SKM-1 (cell line): ENCODE measurements at regions not wholly inside any gene's neighbourhood (a gene's known extent, or its start where the extent isn't known, plus 50 kb on each side); places are given as distances from the start of the nearest gene placed in this dataset.

ENCODE experiments used
- DNase-seq: peaks from one replicate; lab custom pipeline; 2025; ENCODE audit not compliant: unreplicated experiment; lab: John Stamatoyannopoulos, UW

DNA sequence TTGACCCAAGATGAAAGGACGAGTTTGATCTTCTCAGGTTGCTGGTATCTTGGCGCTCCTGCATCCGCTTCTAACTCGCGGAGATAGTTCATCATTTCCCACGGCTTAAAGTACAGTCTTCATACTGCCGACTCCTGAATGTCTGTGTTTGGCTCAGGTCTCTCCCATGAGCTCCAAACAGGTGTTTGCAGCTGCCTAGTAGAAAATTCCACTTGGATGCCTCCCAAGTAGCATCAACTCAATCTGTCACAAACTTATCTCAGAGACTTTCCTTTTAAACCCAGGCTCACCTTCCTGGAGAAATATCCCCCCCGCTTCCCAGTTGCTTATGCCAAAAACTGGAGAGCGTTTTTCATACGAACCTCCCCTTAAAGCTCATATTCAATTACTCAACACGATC lies 986.5 kb downstream of the TBC1D22A start:
- no peak for DNase-seq

DNA sequence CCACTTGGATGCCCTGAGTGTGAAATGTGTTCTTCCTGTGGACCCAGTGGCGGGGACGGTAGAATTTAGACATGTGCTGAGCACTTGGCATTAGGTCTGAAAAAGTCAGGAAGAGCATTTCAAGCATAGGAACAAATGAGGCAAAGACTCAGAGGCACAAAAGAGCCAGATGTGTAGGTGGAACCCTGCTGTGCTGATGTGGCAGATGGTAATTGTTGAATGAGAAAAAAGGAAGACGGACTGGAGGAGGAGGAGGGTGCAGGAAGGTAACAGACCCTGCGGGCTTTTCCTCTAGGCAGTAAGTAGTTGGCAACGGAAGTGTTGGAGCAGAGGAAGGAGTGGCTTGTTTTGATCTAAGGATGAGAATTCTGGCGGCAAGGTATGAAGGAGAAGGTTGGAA lies 985.8 kb downstream of the TBC1D22A start:
- no peak for DNase-seq

DNA sequence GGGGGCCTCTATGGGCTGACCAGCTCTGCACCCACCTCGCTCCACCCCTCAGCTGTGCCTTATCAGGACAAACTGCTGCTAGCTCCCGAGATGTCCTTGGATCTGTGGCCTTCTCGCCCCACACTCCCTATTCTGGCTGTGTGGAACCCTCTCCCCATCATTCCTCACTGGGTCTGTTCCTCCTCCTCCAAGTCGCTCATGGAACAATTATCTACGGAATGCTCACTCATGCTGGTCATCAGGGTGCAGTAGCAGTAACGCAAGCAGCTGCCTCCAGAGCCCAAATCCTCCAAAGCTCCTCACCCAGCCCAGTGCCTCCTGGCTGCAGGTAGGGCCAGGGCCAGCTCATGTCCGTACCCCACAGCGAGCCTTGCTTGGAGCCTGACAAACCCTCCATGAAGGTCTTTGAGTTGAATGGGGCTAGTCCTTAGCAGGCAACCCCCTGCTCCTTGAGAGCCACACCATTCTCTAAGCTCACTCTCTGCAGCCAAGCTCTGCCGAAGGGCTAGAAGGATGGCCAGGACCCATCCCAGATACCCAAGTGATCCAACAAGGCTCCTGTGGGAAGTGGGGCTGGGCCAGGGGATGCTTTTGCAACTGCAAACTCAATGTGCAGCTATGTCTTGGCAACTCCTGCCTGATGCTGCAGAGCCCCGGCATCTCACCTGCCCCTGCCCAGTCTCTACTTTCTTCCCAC lies 977.8 kb downstream of the TBC1D22A start:
- no peak for DNase-seq

DNA sequence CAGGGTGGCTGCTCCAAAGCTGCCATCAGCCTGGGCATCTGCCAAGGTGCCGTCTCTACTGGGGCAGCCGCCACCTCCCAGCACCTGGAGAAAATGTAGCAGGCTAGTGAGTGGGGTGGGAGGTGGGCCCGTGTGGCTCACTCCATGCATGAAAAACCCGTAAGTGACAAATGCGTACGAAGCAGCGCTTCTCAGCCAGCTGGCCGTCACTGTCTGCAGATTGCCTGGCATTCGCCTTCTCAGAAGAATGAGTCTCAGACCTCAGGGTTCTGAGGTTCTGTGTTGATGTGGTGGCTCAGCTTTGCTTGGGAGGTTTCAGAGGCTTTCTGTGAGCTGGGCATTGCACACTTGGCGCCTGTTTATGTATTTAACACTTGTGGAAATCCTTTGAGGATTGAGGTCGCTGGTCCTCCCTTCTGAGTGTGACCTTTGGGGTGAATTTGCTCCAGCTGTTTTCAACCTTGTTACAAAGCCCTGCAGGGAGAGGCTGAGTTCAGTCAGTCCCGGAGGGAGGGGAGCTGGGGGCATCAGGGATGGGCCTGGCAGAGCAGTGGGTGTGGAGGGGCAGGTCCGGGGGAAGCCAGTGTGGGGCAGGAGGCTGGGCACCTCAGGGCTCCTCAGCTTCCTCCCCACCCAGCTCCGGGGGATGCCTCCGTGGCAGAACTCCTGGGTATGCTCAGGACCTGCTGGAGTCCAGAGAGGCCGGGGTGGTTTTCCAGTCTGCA lies 977.0 kb downstream of the TBC1D22A start:
- DNase-seq = no peak

DNA sequence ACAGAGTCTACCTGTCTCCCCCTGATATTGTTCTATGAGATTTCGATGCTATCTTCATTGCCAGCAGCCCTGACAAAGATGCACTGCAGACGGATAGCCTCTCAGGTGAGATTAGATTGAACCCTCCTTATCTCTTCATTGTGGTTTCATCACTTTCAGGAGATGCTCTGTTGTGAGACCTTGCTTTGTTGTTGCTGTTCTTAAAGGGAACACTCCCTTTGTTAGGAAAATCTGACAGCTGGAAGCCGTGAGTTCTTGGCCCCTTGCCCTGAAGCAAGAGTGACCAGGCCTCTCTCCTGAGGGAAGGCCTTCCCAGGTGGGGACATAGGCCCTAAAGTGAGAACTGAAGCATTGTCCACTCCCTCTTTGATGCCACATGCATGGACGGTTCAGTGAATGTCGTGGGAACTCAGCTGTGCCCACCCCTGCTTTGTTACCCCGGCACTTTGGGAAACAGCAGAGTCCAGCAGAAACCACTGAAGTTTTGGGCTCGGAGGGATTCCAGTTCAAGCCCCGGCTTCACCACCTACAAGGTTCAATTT lies 976.1 kb downstream of the TBC1D22A start:
- no peak for DNase-seq

DNA sequence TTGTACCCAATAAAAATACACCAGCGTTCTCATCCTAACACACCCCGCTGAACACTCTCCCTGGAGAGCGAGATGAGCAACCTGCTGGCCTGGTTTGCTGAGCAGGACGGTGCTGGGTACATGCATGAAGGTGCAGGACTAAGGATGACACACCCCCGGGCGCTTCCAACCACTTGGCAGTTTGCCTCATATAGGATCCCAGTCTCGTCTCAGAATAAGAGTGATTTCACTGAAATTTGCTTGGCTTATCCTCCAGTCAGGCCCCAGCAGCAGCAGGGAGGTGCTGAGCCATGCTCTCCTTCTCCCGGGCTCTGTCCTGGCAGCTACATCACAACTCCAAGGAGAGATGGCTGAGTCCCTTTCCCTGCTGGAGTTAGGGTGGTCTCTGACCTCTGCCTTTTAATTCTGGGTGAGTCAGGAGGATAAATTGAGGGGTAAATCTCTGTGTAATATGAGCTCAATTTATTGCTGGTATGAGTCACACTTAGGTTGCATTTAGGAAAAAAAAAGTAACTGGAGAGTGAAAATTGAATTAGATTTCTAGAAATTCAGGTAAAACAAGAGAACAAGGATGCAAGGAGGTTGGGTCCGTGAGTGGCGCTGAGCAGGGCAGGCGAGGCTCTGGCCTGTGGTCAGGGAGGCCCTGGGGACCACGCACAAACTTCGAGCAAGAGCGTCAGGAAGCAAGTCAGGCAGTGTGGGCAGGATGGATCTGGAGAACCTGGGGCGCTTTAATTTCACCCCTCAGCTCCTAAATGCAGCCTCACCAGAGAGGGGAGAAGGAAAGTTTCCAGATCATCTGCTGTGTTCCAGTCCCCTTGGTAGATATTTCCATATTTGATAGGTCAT lies 974.0 kb downstream of the TBC1D22A start:
- DNase-seq = no peak

DNA sequence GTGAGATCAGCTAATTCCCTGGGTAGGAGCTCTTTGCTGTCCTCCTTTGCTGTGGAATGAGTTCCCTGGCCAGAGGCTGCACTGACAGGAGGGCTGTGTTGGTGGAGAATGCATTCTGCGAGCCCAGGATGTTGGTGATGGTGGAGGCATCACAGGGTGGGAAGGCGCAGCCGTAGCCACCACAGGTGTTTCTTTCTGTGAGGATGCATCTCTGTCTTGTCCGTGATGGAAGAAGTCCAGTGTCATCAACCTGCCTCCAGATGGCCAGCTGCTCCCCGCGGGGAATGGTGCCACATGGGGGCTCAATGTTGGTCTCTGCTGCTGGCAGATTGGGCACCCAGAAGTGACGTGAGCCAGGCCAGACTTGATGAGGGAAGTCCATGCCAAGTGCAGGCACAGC lies 972.1 kb downstream of the TBC1D22A start:
- no peak for DNase-seq

DNA sequence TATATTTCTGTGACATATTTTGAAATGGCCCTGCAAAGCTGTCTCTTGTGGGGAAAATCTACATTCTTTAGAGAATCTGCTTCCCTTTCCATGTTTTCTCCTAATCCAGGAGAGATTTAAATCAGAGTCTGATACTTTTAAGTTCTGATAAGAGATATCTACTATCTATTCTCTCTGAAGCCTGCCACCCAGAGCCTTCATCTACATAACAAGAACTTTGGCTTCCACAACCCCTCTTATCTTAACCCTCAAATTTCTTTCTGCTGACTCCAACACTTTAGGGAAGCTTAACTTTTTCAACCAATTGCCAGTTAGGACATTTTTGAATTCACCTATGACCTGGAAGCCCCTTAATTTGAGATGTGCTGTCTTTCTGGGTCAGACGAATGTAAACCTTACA lies 965.2 kb downstream of the TBC1D22A start:
- no peak for DNase-seq

DNA sequence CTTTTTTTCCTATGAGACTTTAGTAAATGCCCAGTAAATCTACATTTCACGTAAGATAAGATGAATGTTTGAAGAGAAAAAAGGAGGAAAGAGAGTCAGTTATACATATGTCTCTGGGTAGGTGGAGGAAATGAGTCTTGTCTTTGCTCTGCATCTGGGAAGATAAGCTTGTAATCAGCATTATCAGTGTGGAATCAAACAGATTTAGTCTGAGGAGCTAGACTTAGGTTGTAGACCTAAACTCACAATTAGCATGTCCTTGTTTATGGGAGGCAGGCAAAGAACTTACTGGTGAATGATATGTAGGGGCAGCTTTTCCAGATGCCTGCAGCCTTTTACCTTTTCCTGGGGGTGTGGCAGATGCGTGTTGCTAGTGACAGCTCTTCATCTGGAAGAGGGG lies 962.3 kb downstream of the TBC1D22A start:
- DNase-seq = no peak

DNA sequence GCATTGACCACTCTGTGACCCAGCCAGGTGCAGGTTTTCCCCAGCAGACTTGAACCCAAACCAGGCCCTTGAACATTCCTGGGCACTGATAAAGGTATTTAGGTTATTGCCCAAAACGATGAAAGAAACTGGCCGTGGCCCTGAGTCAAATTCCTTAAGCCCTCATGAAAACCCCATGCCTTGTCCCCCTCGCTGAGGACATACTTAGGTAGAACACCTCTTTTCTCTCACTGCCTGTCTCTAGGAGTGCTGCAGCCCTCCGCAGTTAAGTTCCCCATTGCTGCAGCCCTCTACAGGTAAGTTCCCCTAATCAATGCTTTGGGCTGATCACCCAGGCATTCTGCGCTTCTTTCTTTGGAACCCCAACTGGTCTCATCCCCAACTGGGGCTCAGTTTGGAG lies 961.6 kb downstream of the TBC1D22A start:
- no peak for DNase-seq

DNA sequence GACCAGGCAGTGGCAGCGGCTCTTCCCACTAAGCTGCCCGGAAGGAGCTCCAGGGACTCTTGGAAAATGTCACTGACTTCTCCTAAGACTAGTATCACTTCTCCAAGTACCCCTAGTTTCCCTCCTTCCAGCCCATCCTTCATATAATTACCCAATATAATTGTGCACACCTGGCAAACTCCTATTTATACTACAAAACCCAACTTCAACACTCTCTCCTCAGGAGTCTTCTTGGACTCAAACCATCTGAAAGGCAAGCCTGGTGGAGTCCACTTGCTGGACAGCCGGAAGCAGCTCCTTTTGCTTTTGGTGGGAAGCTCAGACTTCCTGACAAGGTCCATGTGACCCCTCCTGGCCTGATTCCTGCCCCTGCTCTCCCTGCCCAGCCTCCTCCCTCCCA lies 955.9 kb downstream of the TBC1D22A start:
- no peak for DNase-seq

DNA sequence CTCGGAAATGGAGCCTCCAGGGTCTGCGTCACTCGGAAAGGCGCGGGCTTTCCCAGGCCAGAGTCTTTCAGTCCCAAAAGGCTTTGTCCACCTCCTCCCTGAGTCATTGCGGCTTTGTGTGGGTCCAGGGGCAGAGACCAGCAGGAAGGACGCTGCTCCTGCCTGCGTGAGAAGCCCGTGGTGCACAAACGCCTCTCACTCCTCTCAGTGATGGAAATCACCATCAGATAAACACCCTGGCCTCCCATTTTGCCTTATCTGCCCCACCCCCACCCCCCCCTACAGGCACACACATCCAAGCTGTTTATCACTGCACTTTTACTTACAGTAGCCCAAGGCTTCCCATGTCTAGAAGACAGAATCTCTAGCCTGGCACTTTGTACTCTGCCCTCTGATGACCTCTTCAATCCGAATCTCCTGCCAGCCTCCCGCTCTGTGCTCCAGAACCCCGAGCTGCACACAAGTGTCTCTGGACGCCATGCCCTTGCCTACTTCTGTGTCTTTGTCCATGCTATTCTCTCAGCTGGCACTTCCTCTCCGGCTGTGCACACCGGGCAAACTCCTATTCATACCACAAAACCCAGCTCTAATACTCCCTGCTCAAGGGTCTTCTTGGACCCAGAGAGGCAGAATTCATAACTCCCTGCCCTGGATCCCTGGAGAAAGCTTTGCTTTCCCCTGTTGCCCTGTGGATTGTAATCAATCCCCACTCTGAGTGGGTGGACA lies 954.6 kb downstream of the TBC1D22A start:
- no peak for DNase-seq

DNA sequence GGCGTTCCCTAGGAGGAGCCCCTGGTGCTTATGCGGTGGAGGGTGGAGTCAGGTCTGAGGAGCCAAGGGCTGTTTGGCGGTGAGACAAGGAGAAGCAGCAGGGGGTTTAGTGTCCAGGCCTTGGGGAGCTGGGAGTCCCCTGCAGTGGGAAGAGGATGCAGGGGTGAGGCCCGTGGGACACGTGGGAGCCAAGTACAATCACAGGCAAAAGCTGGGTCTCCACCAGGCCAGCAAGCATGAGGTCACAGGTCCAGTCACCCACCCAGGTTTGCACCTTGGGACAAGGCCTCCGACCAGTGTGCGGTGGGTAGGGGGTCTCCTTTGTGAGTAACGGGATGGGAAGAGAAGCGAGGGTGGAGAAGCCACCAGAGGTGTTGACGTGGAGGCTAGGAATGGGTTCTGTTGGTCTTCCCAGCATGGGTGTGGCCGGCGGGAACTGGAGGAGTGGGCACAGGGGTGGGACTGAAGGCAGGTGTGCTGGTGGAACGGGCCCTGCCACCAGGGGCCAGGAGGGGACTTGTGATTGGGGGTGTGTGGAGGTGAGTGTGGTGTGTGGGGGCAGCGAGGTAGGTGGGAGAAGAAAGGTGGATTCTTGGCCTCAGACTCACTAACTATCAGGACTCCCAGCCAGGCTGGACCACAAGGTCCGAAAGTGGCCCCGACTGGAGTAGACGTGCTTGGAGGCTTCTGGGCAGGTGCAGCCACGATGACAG lies 953.6 kb downstream of the TBC1D22A start:
- no peak for DNase-seq

DNA sequence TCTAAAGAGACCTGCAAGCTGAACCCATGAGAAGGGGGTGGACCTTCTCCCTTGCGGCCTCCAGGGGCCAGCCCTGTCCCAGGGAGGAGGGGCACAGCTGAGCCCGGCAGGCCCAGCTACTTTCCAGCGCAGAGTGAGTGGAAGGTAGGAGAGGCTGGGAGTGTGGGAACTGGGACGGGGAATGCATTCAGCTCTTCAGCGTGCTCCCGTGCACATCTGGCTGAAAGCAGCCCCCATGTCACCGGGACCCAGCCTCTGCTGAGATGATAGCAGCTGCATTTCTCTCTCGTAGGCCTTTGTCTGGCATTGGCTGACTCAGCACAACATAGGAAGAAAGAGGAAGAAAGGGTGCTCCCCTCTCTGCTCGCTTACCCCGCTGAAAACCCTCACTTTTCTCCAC lies 951.5 kb downstream of the TBC1D22A start:
- DNase-seq = no peak

DNA sequence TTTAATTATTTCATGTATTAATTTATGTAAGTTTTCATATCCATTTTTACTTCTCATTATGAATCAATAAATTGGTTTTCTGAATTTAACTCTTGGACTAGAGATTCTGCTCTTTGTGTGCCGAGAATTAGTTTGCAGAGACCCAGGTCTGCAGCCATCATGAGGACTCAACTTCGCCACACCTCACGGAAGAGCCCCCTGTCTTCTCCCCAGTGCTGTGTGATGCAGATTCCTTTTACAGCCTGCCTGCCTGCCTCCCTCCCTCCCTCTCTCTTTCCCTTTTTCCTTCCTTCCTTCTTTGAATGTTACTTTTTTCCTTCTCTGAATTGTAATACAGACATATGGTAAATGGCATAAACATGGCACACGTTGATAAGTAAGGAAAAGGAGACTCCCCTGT lies 947.7 kb downstream of the TBC1D22A start:
- no peak for DNase-seq

DNA sequence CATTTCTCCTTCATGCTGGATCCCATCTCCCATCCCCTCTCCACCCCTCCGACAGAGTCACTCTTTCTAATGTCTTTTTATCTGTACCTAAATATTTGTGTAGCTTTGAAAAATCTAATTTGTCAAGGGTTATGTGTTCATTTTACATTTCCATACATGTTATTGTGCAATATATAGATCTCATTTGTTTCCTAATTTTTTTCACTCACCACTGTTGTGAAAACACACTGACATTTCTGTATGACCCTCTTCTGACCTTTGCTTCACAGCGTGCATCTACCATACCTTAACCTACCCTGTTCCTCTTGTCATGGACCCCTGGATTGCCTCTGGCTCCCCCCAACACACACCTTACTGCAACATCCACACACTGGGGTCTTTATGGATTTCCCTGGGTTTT lies 942.9 kb downstream of the TBC1D22A start:
- no peak for DNase-seq

DNA sequence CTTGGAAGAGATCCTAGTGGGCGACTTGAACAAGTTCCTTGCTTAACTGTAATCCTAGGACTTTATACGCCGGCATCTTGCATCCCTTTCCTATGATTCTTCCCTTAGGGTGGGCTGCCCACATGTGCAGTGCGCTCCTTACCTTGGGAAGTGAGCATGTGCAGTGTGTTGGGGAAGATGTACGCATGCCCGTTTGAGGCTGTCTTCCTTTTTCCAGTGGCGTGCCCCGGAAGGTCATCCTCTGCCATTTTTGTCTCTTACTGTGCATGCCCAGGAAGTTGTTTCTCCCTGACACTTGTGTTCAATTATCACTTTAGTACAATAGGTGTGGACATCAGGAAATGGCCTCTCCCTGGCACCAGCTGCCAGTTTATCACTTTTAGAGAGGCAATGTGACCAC lies 936.5 kb downstream of the TBC1D22A start:
- no peak for DNase-seq

DNA sequence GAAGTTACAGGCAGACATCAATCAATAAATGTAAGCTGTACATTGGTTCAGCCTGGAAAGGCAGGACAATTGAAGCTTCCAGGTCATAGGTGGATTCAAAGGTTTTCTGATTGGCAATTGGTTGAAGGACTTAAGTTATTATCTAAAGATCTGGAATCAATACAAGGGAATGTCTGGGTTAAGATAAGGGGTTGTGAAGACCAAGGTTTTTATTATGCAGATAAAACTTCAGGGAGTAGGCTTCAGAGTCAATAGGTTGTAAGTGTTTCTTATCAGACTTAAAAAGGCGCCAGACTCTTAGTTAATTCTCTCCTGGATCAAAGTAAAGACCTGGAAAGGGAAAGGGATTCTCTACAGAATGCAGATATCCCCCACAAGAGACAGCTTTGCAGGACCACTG lies 935.4 kb downstream of the TBC1D22A start:
- no peak for DNase-seq

DNA sequence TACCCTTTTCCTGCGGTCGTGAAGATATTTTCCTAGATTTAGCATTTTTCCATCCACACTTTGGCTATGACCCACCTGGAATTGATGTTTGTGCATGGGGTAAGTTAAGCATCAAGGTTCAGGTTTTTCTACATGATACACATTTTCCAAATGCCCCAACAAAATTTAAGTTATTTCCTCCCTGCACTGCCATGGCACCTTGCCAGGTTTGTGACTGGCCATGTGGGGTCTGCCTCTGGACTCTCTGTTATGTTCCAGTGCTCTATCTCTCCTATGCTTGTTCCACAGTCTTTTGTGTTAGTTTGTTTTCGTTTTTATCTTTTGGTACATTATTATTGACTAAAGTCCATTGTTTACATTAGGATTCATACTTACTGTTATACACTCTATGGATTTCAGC lies 934.3 kb downstream of the TBC1D22A start:
- DNase-seq = no peak

DNA sequence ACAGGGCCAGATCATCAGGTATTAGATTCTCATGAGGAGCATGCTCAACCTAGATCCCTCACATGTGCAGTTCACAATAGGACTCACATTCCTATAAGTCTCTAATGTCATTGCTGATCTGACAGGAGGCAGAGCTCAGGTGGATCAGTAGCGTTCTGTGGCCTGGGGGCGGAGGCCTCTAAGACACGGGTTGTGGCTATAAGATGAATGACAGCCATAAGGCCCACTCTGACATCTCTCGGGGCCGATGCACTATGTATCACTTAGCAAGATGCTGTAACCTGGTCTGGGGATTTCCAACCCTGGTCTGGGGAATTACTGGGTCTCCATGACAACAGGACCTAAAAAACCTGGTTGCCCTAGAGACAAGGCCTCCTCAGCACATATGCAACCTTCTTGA lies 932.7 kb downstream of the TBC1D22A start:
- DNase-seq = no peak
